ENCODE measurements at regions not wholly inside any gene's neighbourhood (a gene's known extent, or its start where the extent isn't known, plus 50 kb on each side); places are given as distances from the start of the nearest gene placed in this dataset.

DNA sequence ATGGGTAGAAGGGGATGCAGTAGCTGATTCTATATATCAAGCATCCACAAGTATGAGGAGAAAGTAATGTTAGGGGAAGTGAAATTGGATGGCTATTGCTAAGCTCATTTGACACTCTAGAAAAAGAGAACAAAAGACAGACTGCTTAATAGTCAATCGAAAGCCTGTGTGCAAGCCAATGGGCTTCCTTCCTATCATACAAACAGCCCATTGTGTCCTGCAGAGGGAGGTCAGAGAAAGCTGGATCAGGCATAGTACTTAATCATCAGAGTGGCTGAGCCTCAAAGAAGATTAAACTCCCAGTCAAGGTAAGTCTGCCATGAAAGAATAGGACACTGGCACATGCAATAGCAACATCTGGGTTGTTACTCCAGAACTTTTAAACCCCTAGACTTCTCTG lies 50.9 kb upstream of the PGR start:
- H3K9me3 ChIP-seq = no peaks in the 10 kb centered on the region
- H3K4me1 ChIP-seq (replicated peaks) = no peaks in the 10 kb centered on the region
- no peak for TF ChIP-seq POLR2AphosphoS5 (IDR thresholded peaks at IDR 0.05)
- TF ChIP-seq, protein P1, sequence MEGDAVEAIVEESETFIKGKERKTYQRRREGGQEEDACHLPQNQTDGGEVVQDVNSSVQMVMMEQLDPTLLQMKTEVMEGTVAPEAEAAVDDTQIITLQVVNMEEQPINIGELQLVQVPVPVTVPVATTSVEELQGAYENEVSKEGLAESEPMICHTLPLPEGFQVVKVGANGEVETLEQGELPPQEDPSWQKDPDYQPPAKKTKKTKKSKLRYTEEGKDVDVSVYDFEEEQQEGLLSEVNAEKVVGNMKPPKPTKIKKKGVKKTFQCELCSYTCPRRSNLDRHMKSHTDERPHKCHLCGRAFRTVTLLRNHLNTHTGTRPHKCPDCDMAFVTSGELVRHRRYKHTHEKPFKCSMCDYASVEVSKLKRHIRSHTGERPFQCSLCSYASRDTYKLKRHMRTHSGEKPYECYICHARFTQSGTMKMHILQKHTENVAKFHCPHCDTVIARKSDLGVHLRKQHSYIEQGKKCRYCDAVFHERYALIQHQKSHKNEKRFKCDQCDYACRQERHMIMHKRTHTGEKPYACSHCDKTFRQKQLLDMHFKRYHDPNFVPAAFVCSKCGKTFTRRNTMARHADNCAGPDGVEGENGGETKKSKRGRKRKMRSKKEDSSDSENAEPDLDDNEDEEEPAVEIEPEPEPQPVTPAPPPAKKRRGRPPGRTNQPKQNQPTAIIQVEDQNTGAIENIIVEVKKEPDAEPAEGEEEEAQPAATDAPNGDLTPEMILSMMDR (IDR thresholded peaks at IDR 0.05) = no peak
- DNase-seq (ENCODE audit: low spot score) = no peak
- intact Hi-C loops (cut with DNase I) = no loop called here
- no peak overlapping the region for H3K4me3 ChIP-seq
- H3K27me3 ChIP-seq (replicated peaks; ENCODE audit: insufficient read depth) = no peaks in the 10 kb centered on the region
- H3K27ac ChIP-seq = no peak overlapping the region
- H3K36me3 ChIP-seq = no peaks in the 10 kb centered on the region
- WGBS = 92% methylated on average over 1 of the region's 1 CpG

All from prostate gland (tissue), 2 donors.